ENCODE measurements at regions not wholly inside any gene's neighbourhood (a gene's known extent, or its start where the extent isn't known, plus 50 kb on each side); places are given as distances from the start of the nearest gene placed in this dataset.

GRCh38 chr12:67742461-67742860 is 93.9 kb downstream of the DYRK2 start:
- TF ChIP-seq CTCF (IDR thresholded peaks at IDR 0.05) (no peak), POLR2A (IDR thresholded peaks at IDR 0.05; ENCODE audit: low read depth) (no peak)

Measured in esophagus muscularis mucosa (tissue), 3 donors.